Sigmoid colon (tissue), 6 donors: ENCODE measurements at regions not wholly inside any gene's neighbourhood (a gene's known extent, or its start where the extent isn't known, plus 50 kb on each side); places are given as distances from the start of the nearest gene placed in this dataset.
"Not testable (repeated sequence)": the region's sequence is repeated elsewhere in the genome, so short reads cannot be mapped to it uniquely, and the experiment has no call there.

Experiments used
- DNase-seq: peaks from one replicate; pipeline ENCODE4 v3.0.0-alpha.2; 2019
- H3K27ac ChIP-seq, 4 donors: fragments of 200-600 bp; sonication (generic); one replicate each; pipeline ENCODE4 v1.5.1; 2016 to 2019; ENCODE audit warnings: mild to moderate bottlenecking in 1 of 4
- H3K27me3 ChIP-seq, 3 donors: fragments of 200-600 bp; sonication (generic); one replicate each; pipeline ENCODE4 v1.5.1; 2019; ENCODE audit warnings: mild to moderate bottlenecking in 1 of 3
- H3K36me3 ChIP-seq, 4 donors: fragments of 200-600 bp; sonication (generic); one replicate each; pipeline ENCODE4 v1.5.1; 2016 to 2019
- H3K4me1 ChIP-seq, 4 donors: fragments of 200-600 bp; sonication (generic); one replicate each; pipeline ENCODE4 v1.5.1; 2017 to 2019
- H3K4me3 ChIP-seq, 4 donors: fragments of 200-600 bp; sonication (generic); one replicate each; pipeline ENCODE4 v1.5.1; 2017 to 2019; ENCODE audit warnings: mild to moderate bottlenecking in 2 of 4, moderate library complexity in 1 of 4
- H3K9me3 ChIP-seq, 4 donors: fragments of 200-600 bp in 3 of 4; sonication (generic) in 3 of 4; one replicate each; pipeline versions ENCODE4 v1.5.1 to v1.6.1; 2013 to 2019
- CTCF ChIP-seq, 4 experiments: fragments of 450-650 bp in 3 of 4; fragments of 200-600 bp in 1 of 4; IDR thresholded peaks; one replicate each; pipeline ENCODE4 v1.5.1; 2016 to 2019; ENCODE audit warnings: antibody characterized with exemption in 4 of 4, mild to moderate bottlenecking in 3 of 4, moderate library complexity in 2 of 4
- EP300 ChIP-seq, 4 donors: sonication (generic); formaldehyde crosslinking; IDR thresholded peaks; one replicate each; pipeline ENCODE4 v1.6.1; 2017; ENCODE audit warnings: antibody characterized with exemption in 4 of 4
- POLR2A ChIP-seq, 2 donors: fragments of 450-650 bp; IDR thresholded peaks; one replicate each; pipeline ENCODE4 v1.6.1; 2016; ENCODE audit warnings: antibody characterized with exemption in 2 of 2, mild to moderate bottlenecking in 2 of 2, moderate library complexity in 2 of 2
- POLR2AphosphoS5 ChIP-seq, 4 donors: sonication (generic); formaldehyde crosslinking; IDR thresholded peaks; one replicate each; pipeline ENCODE4 v1.6.1; 2017; ENCODE audit warnings: antibody characterized with exemption in 4 of 4
- WGBS, 2 donors: extraction: QIAGEN DNeasy Blood & Tissue Kit; methylation state at CpG; one replicate each; pipeline ENCODE4 v1.1.7; 2013; 5-methylcytosine and 5-hydroxymethylcytosine counted together
- intact Hi-C: fragments of 100-400 bp; cut with DNase I; formaldehyde crosslinking; loops from one replicate; pipeline ENCODE4 v1.15.1; 2023
- donor health status: healthy with polysubstance abuse.
- donor health status: healthy.

GRCh38 chr5:18576586-18576985 lies 942.3 kb downstream of the TAF11L14 start:
- Histone ChIP-seq H3K4me1 (no peaks in the 10 kb centered on the region), H3K36me3 (no peaks in the 10 kb centered on the region), H3K27me3 (no peaks in the 10 kb centered on the region), H3K4me3 (no peak overlapping the region), H3K27ac (no peak overlapping the region), H3K9me3 (no peaks in the 10 kb centered on the region)
- WGBS, 2 donors = 72 to 77% methylated on average over 4 of the region's 4 CpGs
- TF ChIP-seq POLR2A (IDR thresholded peaks at IDR 0.05) (no peak), POLR2AphosphoS5 (IDR thresholded peaks at IDR 0.05) (no peak), CTCF (IDR thresholded peaks at IDR 0.05) (no peak), EP300 (IDR thresholded peaks at IDR 0.05) (no peak)
- DNase-seq = no peak
- intact Hi-C loops = no loop called here

- no peak overlapping the region for H3K27ac ChIP-seq
- no peaks in the 10 kb centered on the region for H3K9me3 ChIP-seq
- no peaks in the 10 kb centered on the region for H3K4me1 ChIP-seq
- no peak for DNase-seq
- WGBS, 2 donors = 58 to 67% methylated on average over 1 of the region's 1 CpG
- H3K36me3 ChIP-seq = no peaks in the 10 kb centered on the region
- intact Hi-C loops = no loop called here
- TF ChIP-seq POLR2A (IDR thresholded peaks at IDR 0.05) = no peak
- no peak for TF ChIP-seq EP300 (IDR thresholded peaks at IDR 0.05)
- no peak for TF ChIP-seq POLR2AphosphoS5 (IDR thresholded peaks at IDR 0.05)
- TF ChIP-seq CTCF (IDR thresholded peaks at IDR 0.05) = no peak
- H3K27me3 ChIP-seq = no peaks in the 10 kb centered on the region
- no peak overlapping the region for H3K4me3 ChIP-seq
Observed at GRCh38 chr5:18601185-18601584, 966.9 kb downstream of the TAF11L14 start.

- no peaks in the 10 kb centered on the region for H3K9me3 ChIP-seq
- H3K4me1 ChIP-seq = no peaks in the 10 kb centered on the region
- TF ChIP-seq POLR2AphosphoS5 (IDR thresholded peaks at IDR 0.05) = no peak
- TF ChIP-seq CTCF (IDR thresholded peaks at IDR 0.05) = no peak
- TF ChIP-seq EP300 (IDR thresholded peaks at IDR 0.05) = no peak
- TF ChIP-seq POLR2A (IDR thresholded peaks at IDR 0.05) = no peak
- no peak overlapping the region for H3K27ac ChIP-seq
- H3K36me3 ChIP-seq = no peaks in the 10 kb centered on the region
- WGBS, 2 donors = 56 to 71% methylated on average over 1 of the region's 1 CpG
- no peak for DNase-seq
- H3K27me3 ChIP-seq = no peaks in the 10 kb centered on the region
- intact Hi-C loops = no loop called here
- H3K4me3 ChIP-seq = no peak overlapping the region
Observed at GRCh38 chr5:18602402-18602801, 968.1 kb downstream of the TAF11L14 start.

GRCh38 chr5:18605186-18605585 lies 970.9 kb downstream of the TAF11L14 start:
- DNase-seq = no peak
- no peaks in the 10 kb centered on the region for H3K4me1 ChIP-seq
- H3K36me3 ChIP-seq = no peaks in the 10 kb centered on the region
- no peaks in the 10 kb centered on the region for H3K27me3 ChIP-seq
- H3K4me3 ChIP-seq = no peak overlapping the region
- TF ChIP-seq CTCF (IDR thresholded peaks at IDR 0.05) (no peak), EP300 (IDR thresholded peaks at IDR 0.05) (no peak), POLR2AphosphoS5 (IDR thresholded peaks at IDR 0.05) (no peak), POLR2A (IDR thresholded peaks at IDR 0.05) (no peak)
- H3K9me3 ChIP-seq = no peaks in the 10 kb centered on the region
- no peak overlapping the region for H3K27ac ChIP-seq
- intact Hi-C loops = no loop called here

- intact Hi-C loops = no loop called here
- Histone ChIP-seq H3K4me1 (no peaks in the 10 kb centered on the region), H3K27ac (no peak overlapping the region), H3K27me3 (no peaks in the 10 kb centered on the region), H3K36me3 (no peaks in the 10 kb centered on the region), H3K4me3 (no peak overlapping the region), H3K9me3 (no peaks in the 10 kb centered on the region)
- TF ChIP-seq EP300 (IDR thresholded peaks at IDR 0.05) (no peak), CTCF (IDR thresholded peaks at IDR 0.05) (no peak), POLR2A (IDR thresholded peaks at IDR 0.05) (no peak), POLR2AphosphoS5 (IDR thresholded peaks at IDR 0.05) (no peak)
- WGBS, 2 donors = 80 to 86% methylated on average over 5 of the region's 5 CpGs
- no peak for DNase-seq
Observed at GRCh38 chr5:18607570-18607969, 973.3 kb downstream of the TAF11L14 start.

GRCh38 chr5:18617191-18617590 lies 982.9 kb downstream of the TAF11L14 start:
- DNase-seq, H3K27ac ChIP-seq, H3K9me3 ChIP-seq, H3K27me3 ChIP-seq, H3K36me3 ChIP-seq, intact Hi-C loops, H3K4me3 ChIP-seq, H3K4me1 ChIP-seq: not testable (repeated sequence)
- WGBS, 2 donors = 84% methylated on average over 2 of the region's 2 CpGs
